SK-N-SH (cell line): ENCODE measurements at regions not wholly inside any gene's neighbourhood (a gene's known extent, or its start where the extent isn't known, plus 50 kb on each side); places are given as distances from the start of the nearest gene placed in this dataset.

Experiments
- CTCF ChIA-PET: fragments of 300-600, 350-600 bp; formaldehyde crosslinking; extraction: SDS; loops from one replicate; lab custom pipeline; 2021; lab: Yijun Ruan, JAX
- POLR2A ChIA-PET: fragments of 350-600 bp; sonication (Branson Sonifier 250); formaldehyde crosslinking; extraction: SDS; loops from one replicate; lab custom pipeline; 2020; ENCODE audit warnings: antibody characterized with exemption, inconsistent platforms; lab: Yijun Ruan, JAX
- DNase-seq: peaks from one replicate; pipeline ENCODE4 v3.0.0; 2012
- H2AFZ ChIP-seq: fragments of 200-600 bp; sonication (generic); 2 replicates; pipeline ENCODE4 v1.8.1; 2016; ENCODE audit warnings: antibody characterized with exemption, mild to moderate bottlenecking, low read depth
- H3F3A ChIP-seq: fragments of 200-600 bp; sonication (generic); replicated peaks from 2 replicates; pipeline ENCODE3; 2016; ENCODE audit warnings: antibody characterized with exemption, mild to moderate bottlenecking; ENCODE audit not compliant: insufficient read depth
- H3K27ac ChIP-seq, 2 experiments: fragments of 200-500 bp in 1 of 2; fragments of 200-600 bp in 1 of 2; sonication (Bioruptor generic) in 1 of 2; sonication (generic), shearing (Covaris generic) in 1 of 2; 2 replicates each; pipeline versions ENCODE4 v1.5.1 to v1.6.1; 2014 to 2016; ENCODE audit warnings: low read depth in 2 of 2, inconsistent platforms in 1 of 2, low read length in 1 of 2, mild to moderate bottlenecking in 1 of 2, mixed read lengths in 1 of 2
- H3K27me3 ChIP-seq: fragments of 200-600 bp; sonication (generic), shearing (Covaris generic); 2 replicates; pipeline ENCODE4 v1.6.1; 2016; ENCODE audit warnings: mixed run types; ENCODE audit not compliant: insufficient read depth
- H3K36me3 ChIP-seq, 2 experiments: fragments of 200-500 bp in 1 of 2; fragments of 200-600 bp in 1 of 2; sonication (Bioruptor generic) in 1 of 2; sonication (generic) in 1 of 2; replicated peaks in 1 of 2; 2 replicates each; pipeline versions ENCODE3 to v1.5.1; 2014 to 2016; ENCODE audit warnings: low read length in 1 of 2, mild to moderate bottlenecking in 1 of 2; ENCODE audit not compliant: insufficient read depth in 2 of 2, control insufficient read depth in 1 of 2
- H3K4me1 ChIP-seq, 2 experiments: fragments of 200-500 bp in 1 of 2; fragments of 200-600 bp in 1 of 2; sonication (Bioruptor generic) in 1 of 2; sonication (generic), shearing (Covaris generic) in 1 of 2; 2 replicates each; pipeline versions ENCODE4 v1.5.1 to v1.6.1; 2014 to 2016; ENCODE audit warnings: low read depth in 1 of 2, low read length in 1 of 2, mixed run types in 1 of 2; ENCODE audit not compliant: insufficient read depth in 2 of 2, control insufficient read depth in 1 of 2
- H3K4me2 ChIP-seq: fragments of 200-600 bp; sonication (generic), shearing (Covaris generic); 2 replicates; pipeline ENCODE4 v1.6.1; 2017; ENCODE audit warnings: mixed run types
- H3K4me3 ChIP-seq, 2 experiments: fragments of 200-500 bp in 1 of 2; fragments of 200-600 bp in 1 of 2; sonication (Bioruptor generic) in 1 of 2; sonication (generic), shearing (Covaris generic) in 1 of 2; 2 replicates each; pipeline versions ENCODE4 v1.5.1 to v1.8.1; 2014 to 2016; ENCODE audit warnings: low read depth in 2 of 2, inconsistent platforms in 1 of 2, low read length in 1 of 2, mild to moderate bottlenecking in 1 of 2, mixed read lengths in 1 of 2, moderate library complexity in 1 of 2
- H3K79me2 ChIP-seq: fragments of 200-600 bp; sonication (generic); 2 replicates; pipeline ENCODE4 v1.8.1; 2017; ENCODE audit warnings: mild to moderate bottlenecking; ENCODE audit not compliant: insufficient read depth
- H3K9ac ChIP-seq: fragments of 200-600 bp; sonication (generic); 2 replicates; pipeline ENCODE4 v1.6.1; 2017; ENCODE audit warnings: mixed run types
- H3K9me2 ChIP-seq: fragments of 200-600 bp; sonication (generic); 2 replicates; pipeline ENCODE4 v1.6.1; 2017; ENCODE audit warnings: mixed run types
- H3K9me3 ChIP-seq: fragments of 200-600 bp; sonication (generic); 2 replicates; pipeline ENCODE4 v1.6.1; 2017; ENCODE audit warnings: mixed run types, mild to moderate bottlenecking, moderate library complexity
- H4K20me1 ChIP-seq: fragments of 200-600 bp; sonication (generic); 2 replicates; pipeline ENCODE4 v1.6.1; 2017; ENCODE audit warnings: mild to moderate bottlenecking, mixed run types; ENCODE audit not compliant: insufficient read depth
- FOSL2 ChIP-seq: IDR thresholded peaks from 2 replicates; pipeline ENCODE4 v1.4.0; 2012; ENCODE audit warnings: low read depth, mild to moderate bottlenecking, moderate library complexity, borderline replicate concordance
- FOXJ3 ChIP-seq: sonication (generic); formaldehyde crosslinking; IDR thresholded peaks from 2 replicates; pipeline ENCODE4 v1.5.1; 2020; ENCODE audit warnings: mild to moderate bottlenecking, missing genetic modification reagents
- FOXM1 ChIP-seq: IDR thresholded peaks from 2 replicates; pipeline ENCODE4 v1.4.0; 2012; ENCODE audit warnings: low read depth, mild to moderate bottlenecking
- GABPA ChIP-seq: IDR thresholded peaks from 2 replicates; pipeline ENCODE4 v1.4.0; 2012; ENCODE audit warnings: low read depth, mild to moderate bottlenecking
- JUND ChIP-seq: IDR thresholded peaks from 2 replicates; pipeline ENCODE4 v1.4.0; 2012
- MEF2A ChIP-seq: IDR thresholded peaks from 2 replicates; pipeline ENCODE4 v1.4.0; 2012; ENCODE audit warnings: low read depth, borderline replicate concordance
- MXI1 ChIP-seq: IDR thresholded peaks from 2 replicates; pipeline ENCODE4 v1.6.1; 2012; ENCODE audit warnings: mild to moderate bottlenecking, low read depth, low read length, improper control_type of control experiment
- NRF1 ChIP-seq: IDR thresholded peaks from 2 replicates; pipeline ENCODE4 v1.6.1; 2012; ENCODE audit warnings: low read depth, mild to moderate bottlenecking, low read length
- RFX5 ChIP-seq: IDR thresholded peaks from 2 replicates; pipeline ENCODE4 v1.6.1; 2012; ENCODE audit warnings: mild to moderate bottlenecking, improper control_type of control experiment, low read length
- RXRA ChIP-seq: IDR thresholded peaks from 2 replicates; pipeline ENCODE4 v1.4.0; 2012; ENCODE audit warnings: low read depth, mild to moderate bottlenecking, borderline replicate concordance
- SMC3 ChIP-seq: IDR thresholded peaks from 2 replicates; pipeline ENCODE4 v1.6.1; 2012; ENCODE audit warnings: low read depth, low read length, improper control_type of control experiment
- TCF12 ChIP-seq: IDR thresholded peaks from 2 replicates; pipeline ENCODE4 v1.4.0; 2012
- WGBS: methylation state at CpG from one replicate; pipeline ENCODE4 v1.1.6; 2017; ENCODE audit warnings: low lambda C conversion rate; 5-methylcytosine and 5-hydroxymethylcytosine counted together
- TF ChIP-seq, protein P1 (sequence below): IDR thresholded peaks from 2 replicates; pipeline ENCODE4 v1.4.0; 2012; ENCODE audit warnings: low read depth, borderline replicate concordance
- TF ChIP-seq, protein P2 (sequence below): fragments of 150-350 bp; IDR thresholded peaks from 2 replicates; pipeline ENCODE4 v1.6.1; 2017; ENCODE audit warnings: antibody characterized with exemption, low read length, low read depth, borderline replicate concordance
- TF ChIP-seq, protein P3 (sequence below): fragments of 150-350 bp; IDR thresholded peaks from 2 replicates; pipeline ENCODE4 v1.6.1; 2016; ENCODE audit warnings: mild to moderate bottlenecking, low read depth, low read length
- TF ChIP-seq, protein P4 (sequence below): IDR thresholded peaks from 2 replicates; pipeline ENCODE4 v1.6.1; 2012; ENCODE audit warnings: mild to moderate bottlenecking, low read depth, low read length, moderate library complexity

DNA sequence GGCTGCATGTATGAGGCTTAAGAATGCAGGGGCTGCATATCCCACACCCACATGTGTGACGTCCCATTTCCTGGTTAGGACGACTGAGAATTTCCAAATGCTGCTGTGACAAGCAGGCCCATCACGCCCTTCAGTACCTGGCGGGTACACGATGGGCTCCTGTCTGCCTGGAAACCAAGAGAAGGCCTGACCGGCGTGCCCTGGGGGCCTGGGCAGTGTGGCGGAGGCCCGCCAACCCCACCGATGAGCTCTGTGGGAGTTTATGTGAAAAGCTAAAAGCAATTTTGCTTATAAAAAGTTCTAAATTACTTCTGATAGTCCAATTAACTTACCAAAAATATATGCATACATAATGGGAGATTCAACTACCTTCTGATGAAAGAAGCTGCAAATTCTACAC, 837.3 kb downstream of the GALR1 start (continued):
- TF ChIP-seq, protein P1, sequence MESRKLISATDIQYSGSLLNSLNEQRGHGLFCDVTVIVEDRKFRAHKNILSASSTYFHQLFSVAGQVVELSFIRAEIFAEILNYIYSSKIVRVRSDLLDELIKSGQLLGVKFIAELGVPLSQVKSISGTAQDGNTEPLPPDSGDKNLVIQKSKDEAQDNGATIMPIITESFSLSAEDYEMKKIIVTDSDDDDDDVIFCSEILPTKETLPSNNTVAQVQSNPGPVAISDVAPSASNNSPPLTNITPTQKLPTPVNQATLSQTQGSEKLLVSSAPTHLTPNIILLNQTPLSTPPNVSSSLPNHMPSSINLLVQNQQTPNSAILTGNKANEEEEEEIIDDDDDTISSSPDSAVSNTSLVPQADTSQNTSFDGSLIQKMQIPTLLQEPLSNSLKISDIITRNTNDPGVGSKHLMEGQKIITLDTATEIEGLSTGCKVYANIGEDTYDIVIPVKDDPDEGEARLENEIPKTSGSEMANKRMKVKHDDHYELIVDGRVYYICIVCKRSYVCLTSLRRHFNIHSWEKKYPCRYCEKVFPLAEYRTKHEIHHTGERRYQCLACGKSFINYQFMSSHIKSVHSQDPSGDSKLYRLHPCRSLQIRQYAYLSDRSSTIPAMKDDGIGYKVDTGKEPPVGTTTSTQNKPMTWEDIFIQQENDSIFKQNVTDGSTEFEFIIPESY, result no peak
- TF ChIP-seq TCF12, result no peak

DNA sequence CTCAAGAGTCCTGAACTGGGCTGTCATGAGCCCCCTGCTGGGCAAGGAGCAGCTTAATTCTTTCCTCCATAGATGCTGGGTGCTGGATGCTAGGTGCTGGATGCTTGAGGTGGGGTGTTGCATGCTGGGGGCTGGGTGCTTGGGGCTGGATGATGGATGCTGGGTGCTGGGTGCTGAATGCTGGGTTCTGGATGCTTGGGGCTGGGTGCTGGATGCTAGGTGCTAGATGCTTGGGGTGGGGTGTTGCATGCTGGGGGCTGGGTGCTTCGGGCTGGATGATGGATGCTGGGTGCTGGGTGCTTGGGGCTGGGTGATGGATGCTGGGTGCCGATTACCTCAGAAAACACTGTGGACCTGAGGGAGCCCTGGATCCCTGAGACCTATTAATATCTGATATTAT, 837.7 kb downstream of the GALR1 start:
- ChIA-PET CTCF (no interaction called here), POLR2A (no interaction called here)
- no peaks in the 10 kb centered on the region for H3F3A ChIP-seq
- H3K27me3 ChIP-seq, result no peaks in the 10 kb centered on the region; the same call in 1 of the 2 replicates
- no peak overlapping the region for H3K9ac ChIP-seq
- no peak overlapping the region for H3K4me2 ChIP-seq
- H3K4me3 ChIP-seq, result no peak overlapping the region
- H4K20me1 ChIP-seq, result no peaks in the 10 kb centered on the region
- no peak overlapping the region for H3K27ac ChIP-seq
- no peaks in the 10 kb centered on the region for H3K36me3 ChIP-seq
- no CpG with 5 or more reads among the region's 2 CpGs for WGBS
- no peak for TF ChIP-seq FOXM1
- TF ChIP-seq, protein P1, result no peak
- no peak for TF ChIP-seq JUND
- no peak for TF ChIP-seq MXI1
- no peak for TF ChIP-seq GABPA
- no peak for TF ChIP-seq SMC3
- TF ChIP-seq, protein P2, sequence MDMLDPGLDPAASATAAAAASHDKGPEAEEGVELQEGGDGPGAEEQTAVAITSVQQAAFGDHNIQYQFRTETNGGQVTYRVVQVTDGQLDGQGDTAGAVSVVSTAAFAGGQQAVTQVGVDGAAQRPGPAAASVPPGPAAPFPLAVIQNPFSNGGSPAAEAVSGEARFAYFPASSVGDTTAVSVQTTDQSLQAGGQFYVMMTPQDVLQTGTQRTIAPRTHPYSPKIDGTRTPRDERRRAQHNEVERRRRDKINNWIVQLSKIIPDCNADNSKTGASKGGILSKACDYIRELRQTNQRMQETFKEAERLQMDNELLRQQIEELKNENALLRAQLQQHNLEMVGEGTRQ, result no peak
- TF ChIP-seq, protein P3, sequence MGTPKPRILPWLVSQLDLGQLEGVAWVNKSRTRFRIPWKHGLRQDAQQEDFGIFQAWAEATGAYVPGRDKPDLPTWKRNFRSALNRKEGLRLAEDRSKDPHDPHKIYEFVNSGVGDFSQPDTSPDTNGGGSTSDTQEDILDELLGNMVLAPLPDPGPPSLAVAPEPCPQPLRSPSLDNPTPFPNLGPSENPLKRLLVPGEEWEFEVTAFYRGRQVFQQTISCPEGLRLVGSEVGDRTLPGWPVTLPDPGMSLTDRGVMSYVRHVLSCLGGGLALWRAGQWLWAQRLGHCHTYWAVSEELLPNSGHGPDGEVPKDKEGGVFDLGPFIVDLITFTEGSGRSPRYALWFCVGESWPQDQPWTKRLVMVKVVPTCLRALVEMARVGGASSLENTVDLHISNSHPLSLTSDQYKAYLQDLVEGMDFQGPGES, result no peak
- TF ChIP-seq NRF1, result no peak
- TF ChIP-seq FOXJ3 (CRISPR knock-in tag), result no peak
- TF ChIP-seq FOSL2, result no peak
- TF ChIP-seq MEF2A, result no peak
- no peak for TF ChIP-seq RFX5
- no peak for TF ChIP-seq RXRA
- TF ChIP-seq, protein P4, sequence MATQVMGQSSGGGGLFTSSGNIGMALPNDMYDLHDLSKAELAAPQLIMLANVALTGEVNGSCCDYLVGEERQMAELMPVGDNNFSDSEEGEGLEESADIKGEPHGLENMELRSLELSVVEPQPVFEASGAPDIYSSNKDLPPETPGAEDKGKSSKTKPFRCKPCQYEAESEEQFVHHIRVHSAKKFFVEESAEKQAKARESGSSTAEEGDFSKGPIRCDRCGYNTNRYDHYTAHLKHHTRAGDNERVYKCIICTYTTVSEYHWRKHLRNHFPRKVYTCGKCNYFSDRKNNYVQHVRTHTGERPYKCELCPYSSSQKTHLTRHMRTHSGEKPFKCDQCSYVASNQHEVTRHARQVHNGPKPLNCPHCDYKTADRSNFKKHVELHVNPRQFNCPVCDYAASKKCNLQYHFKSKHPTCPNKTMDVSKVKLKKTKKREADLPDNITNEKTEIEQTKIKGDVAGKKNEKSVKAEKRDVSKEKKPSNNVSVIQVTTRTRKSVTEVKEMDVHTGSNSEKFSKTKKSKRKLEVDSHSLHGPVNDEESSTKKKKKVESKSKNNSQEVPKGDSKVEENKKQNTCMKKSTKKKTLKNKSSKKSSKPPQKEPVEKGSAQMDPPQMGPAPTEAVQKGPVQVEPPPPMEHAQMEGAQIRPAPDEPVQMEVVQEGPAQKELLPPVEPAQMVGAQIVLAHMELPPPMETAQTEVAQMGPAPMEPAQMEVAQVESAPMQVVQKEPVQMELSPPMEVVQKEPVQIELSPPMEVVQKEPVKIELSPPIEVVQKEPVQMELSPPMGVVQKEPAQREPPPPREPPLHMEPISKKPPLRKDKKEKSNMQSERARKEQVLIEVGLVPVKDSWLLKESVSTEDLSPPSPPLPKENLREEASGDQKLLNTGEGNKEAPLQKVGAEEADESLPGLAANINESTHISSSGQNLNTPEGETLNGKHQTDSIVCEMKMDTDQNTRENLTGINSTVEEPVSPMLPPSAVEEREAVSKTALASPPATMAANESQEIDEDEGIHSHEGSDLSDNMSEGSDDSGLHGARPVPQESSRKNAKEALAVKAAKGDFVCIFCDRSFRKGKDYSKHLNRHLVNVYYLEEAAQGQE, result no peak
- DNase-seq, result no peak
- no peak overlapping the region for H2AFZ ChIP-seq
- H3K9me2 ChIP-seq, result no peaks in the 10 kb centered on the region
- no peaks in the 10 kb centered on the region for H3K9me3 ChIP-seq
- no peaks in the 10 kb centered on the region for H3K4me1 ChIP-seq
- H3K79me2 ChIP-seq, result no peaks in the 10 kb centered on the region
